HepG2 (cell line): ENCODE measurements at regions not wholly inside any gene's neighbourhood (a gene's known extent, or its start where the extent isn't known, plus 50 kb on each side); places are given as distances from the start of the nearest gene placed in this dataset.

Experiments
- ARID3A ChIP-seq: IDR thresholded peaks from 2 replicates; pipeline ENCODE4 v1.6.1; 2012; ENCODE audit warnings: low read depth, low read length, improper control_type of control experiment
- ATAD3A ChIP-seq: sonication (generic); formaldehyde crosslinking; IDR thresholded peaks from 2 replicates; pipeline ENCODE4 v1.4.0; 2020; ENCODE audit warnings: missing genetic modification reagents
- CEBPG ChIP-seq: IDR thresholded peaks from 2 replicates; pipeline ENCODE4 v1.6.1; 2016
- CHD4 ChIP-seq: fragments of 200-600 bp; sonication (generic); IDR thresholded peaks from 2 replicates; pipeline ENCODE4 v1.7.0; 2017; ENCODE audit warnings: mild to moderate bottlenecking, low read length, borderline replicate concordance
- E2F1 ChIP-seq: sonication (generic); formaldehyde crosslinking; IDR thresholded peaks from 2 replicates; pipeline ENCODE4 v1.5.0; 2020; ENCODE audit warnings: missing genetic modification reagents
- ELF1 ChIP-seq: sonication (generic); formaldehyde crosslinking; IDR thresholded peaks from 2 replicates; pipeline ENCODE4 v1.4.0; 2020; ENCODE audit warnings: missing genetic modification reagents
- EP300 ChIP-seq, 3 experiments: sonication (generic) in 1 of 3; formaldehyde crosslinking in 1 of 3; IDR thresholded peaks; 2 replicates each; pipeline versions ENCODE4 v1.5.1 to v1.6.1; 2011 to 2020; ENCODE audit warnings: low read depth in 2 of 3, low read length in 2 of 3, borderline replicate concordance in 1 of 3, improper control_type of control experiment in 1 of 3, mild to moderate bottlenecking in 1 of 3, missing genetic modification reagents in 1 of 3, moderate library complexity in 1 of 3
- ESRRA ChIP-seq: sonication (generic); formaldehyde crosslinking; IDR thresholded peaks from 2 replicates; pipeline ENCODE4 v1.5.1; 2020; ENCODE audit warnings: mild to moderate bottlenecking, low read depth, missing genetic modification reagents
- FOXK1 ChIP-seq: sonication (generic); formaldehyde crosslinking; IDR thresholded peaks from 2 replicates; pipeline ENCODE4 v1.4.0; 2020; ENCODE audit warnings: low read depth, missing genetic modification reagents, borderline replicate concordance
- HHEX ChIP-seq: IDR thresholded peaks from 2 replicates; pipeline ENCODE4 v1.6.1; 2016; ENCODE audit warnings: control low read depth
- ISL2 ChIP-seq: sonication (generic); formaldehyde crosslinking; IDR thresholded peaks from 2 replicates; pipeline ENCODE4 v1.5.0; 2020; ENCODE audit warnings: missing genetic modification reagents
- KAT2B ChIP-seq: fragments of 150-350 bp; IDR thresholded peaks from 2 replicates; pipeline ENCODE4 v1.6.1; 2014; ENCODE audit warnings: low read depth, low read length, borderline replicate concordance
- MED13 ChIP-seq: sonication (generic); formaldehyde crosslinking; IDR thresholded peaks from 2 replicates; pipeline ENCODE4 v1.5.0; 2020; ENCODE audit warnings: missing genetic modification reagents
- PHF21A ChIP-seq: sonication (generic); formaldehyde crosslinking; IDR thresholded peaks from 2 replicates; pipeline ENCODE4 v1.5.0; 2020; ENCODE audit warnings: mild to moderate bottlenecking, missing genetic modification reagents
- POLR2AphosphoS5 ChIP-seq: IDR thresholded peaks from 2 replicates; pipeline ENCODE4 v1.6.1; 2012; ENCODE audit warnings: low read depth, low read length
- REPIN1 ChIP-seq: sonication (generic); formaldehyde crosslinking; IDR thresholded peaks from 2 replicates; pipeline ENCODE4 v1.8.0; 2022; ENCODE audit warnings: missing genetic modification reagents, low read depth, mild to moderate bottlenecking, borderline replicate concordance
- SMYD3 ChIP-seq: sonication (generic); formaldehyde crosslinking; IDR thresholded peaks from 2 replicates; pipeline ENCODE4 v1.8.1; 2023; ENCODE audit warnings: mild to moderate bottlenecking, missing genetic modification reagents
- SOX5 ChIP-seq: IDR thresholded peaks from 2 replicates; pipeline ENCODE4 v1.6.1; 2016; ENCODE audit warnings: borderline replicate concordance
- SPEN ChIP-seq: sonication (generic); formaldehyde crosslinking; IDR thresholded peaks from 2 replicates; pipeline ENCODE4 v1.5.1; 2020; ENCODE audit warnings: low read depth, mild to moderate bottlenecking, missing genetic modification reagents
- THAP11 ChIP-seq: IDR thresholded peaks from 2 replicates; pipeline ENCODE4 v1.6.1; 2016; ENCODE audit warnings: missing biosample characterization, missing genetic modification reagents
- TRIM24 ChIP-seq: sonication (generic); formaldehyde crosslinking; IDR thresholded peaks from 2 replicates; pipeline ENCODE4 v1.8.0; 2022; ENCODE audit warnings: mild to moderate bottlenecking, missing genetic modification reagents
- ZFP90 ChIP-seq: sonication (generic); formaldehyde crosslinking; IDR thresholded peaks from 2 replicates; pipeline ENCODE4 v1.8.0; 2022; ENCODE audit warnings: missing genetic modification reagents, mild to moderate bottlenecking, inconsistent platforms, borderline replicate concordance
- ZNF124 ChIP-seq: sonication (generic); formaldehyde crosslinking; IDR thresholded peaks from 2 replicates; pipeline ENCODE4 v1.4.0; 2020; ENCODE audit warnings: missing genetic modification reagents
- ZNF24 ChIP-seq: fragments of 450-650 bp; IDR thresholded peaks from 2 replicates; pipeline ENCODE4 v1.6.1; 2017; ENCODE audit warnings: antibody characterized with exemption, mild to moderate bottlenecking

DNA sequence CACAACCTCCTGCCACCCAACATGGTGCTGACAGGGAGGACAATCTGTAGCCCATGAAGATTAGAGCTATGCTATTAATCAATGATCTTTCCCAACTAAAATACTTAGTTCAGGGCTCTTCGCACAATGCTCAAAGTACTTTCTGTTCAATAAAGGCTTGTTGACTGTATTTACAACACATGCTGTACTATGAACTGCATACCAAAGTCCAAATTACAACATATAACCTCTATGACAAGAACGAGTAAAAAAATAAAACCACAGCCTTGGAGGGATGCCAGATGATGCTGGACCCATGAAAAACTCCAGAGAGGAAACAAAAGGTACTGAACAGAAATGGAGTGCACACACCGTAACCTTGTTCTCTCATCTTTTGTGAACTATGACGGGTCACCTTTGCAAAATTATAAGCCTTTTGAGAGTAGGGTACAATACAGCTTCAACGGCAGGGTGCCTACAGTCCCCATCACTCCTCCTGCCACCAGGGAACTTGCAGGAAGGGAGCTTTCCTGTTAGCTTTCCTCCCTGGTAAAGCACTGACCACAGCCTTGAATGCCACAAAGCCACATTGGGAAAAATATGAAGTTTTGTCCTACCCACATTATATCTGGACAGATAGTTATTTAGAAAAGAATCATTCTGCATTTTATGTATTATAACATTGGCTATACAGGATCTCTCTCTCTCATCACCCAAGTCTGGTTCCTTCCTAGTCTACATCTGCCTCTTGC is 175.6 kb downstream of the NRIP1 start (continued):
- peak; percentile 60; the same call in 1 of the 2 replicates for TF ChIP-seq E2F1 (CRISPR knock-in tag)
- TF ChIP-seq REPIN1 (CRISPR knock-in tag), result 0 out of 2 replicates have a peak, but pooled peaks have one; percentile 47
- TF ChIP-seq ZNF24, result peak; percentile 61; the same call in 1 of the 2 replicates
- peak; percentile 98 for TF ChIP-seq ARID3A
- TF ChIP-seq SPEN (CRISPR knock-in tag), result 0 out of 2 replicates have a peak, but pooled peaks have one; percentile 40
- peak; percentile 97 to 98 for TF ChIP-seq EP300 (IDR thresholded peaks at IDR 0.05; ENCODE audit: low read depth in 2 of 2, low read length in 2 of 2)
- TF ChIP-seq EP300 (CRISPR knock-in tag; IDR thresholded peaks at IDR 0.05; ENCODE audit: borderline replicate concordance), result peak; percentile 80; the same call in 1 of the 2 replicates
- TF ChIP-seq ZFP90 (CRISPR knock-in tag), result peak; percentile 37; the same call in 1 of the 2 replicates
- peak; percentile 62 for TF ChIP-seq HHEX (CRISPR knock-in tag)
- TF ChIP-seq ZNF124 (CRISPR knock-in tag), result peak; percentile 25; the same call in 1 of the 2 replicates
- TF ChIP-seq ELF1 (CRISPR knock-in tag), result 0 out of 2 replicates have a peak, but pooled peaks have one; percentile 19
- TF ChIP-seq KAT2B, result peak; percentile 72
- peak; percentile 95 for TF ChIP-seq ESRRA (CRISPR knock-in tag)
- TF ChIP-seq TRIM24 (CRISPR knock-in tag), result peak; percentile 98
- peak; percentile 92 for TF ChIP-seq ISL2 (CRISPR knock-in tag)
- TF ChIP-seq SOX5 (CRISPR knock-in tag), result peak; percentile 92
- TF ChIP-seq POLR2AphosphoS5, result peak; percentile 32; the same call in 1 of the 2 replicates
- peak; percentile 85 for TF ChIP-seq CEBPG (CRISPR knock-in tag)
- 0 out of 2 replicates have a peak, but pooled peaks have one; percentile 19 for TF ChIP-seq CHD4
- peak; percentile 70 for TF ChIP-seq THAP11
- peak; percentile 78; the same call in 1 of the 2 replicates for TF ChIP-seq SMYD3 (CRISPR knock-in tag)
- 0 out of 2 replicates have a peak, but pooled peaks have one; percentile 66 for TF ChIP-seq MED13 (CRISPR knock-in tag)
- peak; percentile 92 for TF ChIP-seq FOXK1 (CRISPR knock-in tag)
- TF ChIP-seq PHF21A (CRISPR knock-in tag), result no peak; the same call in 1 of the 2 replicates
- TF ChIP-seq ATAD3A (CRISPR knock-in tag), result no peak
